Activated CD8-positive, alpha-beta memory T cell treated with anti-CD3 and anti-CD28 coated beads for 36 hours (primary cell): ENCODE measurements at regions not wholly inside any gene's neighbourhood (a gene's known extent, or its start where the extent isn't known, plus 50 kb on each side); places are given as distances from the start of the nearest gene placed in this dataset.

Experiments
- CTCF ChIA-PET: fragments of 350-600 bp; sonication (Branson Sonifier 250); formaldehyde crosslinking; loops from one replicate; lab custom pipeline; 2021; ENCODE audit warnings: antibody characterized with exemption; lab: Charles Lee
- POLR2A ChIA-PET: fragments of 350-600 bp; sonication (Branson Sonifier 250); formaldehyde crosslinking; loops from one replicate; lab custom pipeline; 2021; ENCODE audit warnings: antibody characterized with exemption; lab: Charles Lee

DNA sequence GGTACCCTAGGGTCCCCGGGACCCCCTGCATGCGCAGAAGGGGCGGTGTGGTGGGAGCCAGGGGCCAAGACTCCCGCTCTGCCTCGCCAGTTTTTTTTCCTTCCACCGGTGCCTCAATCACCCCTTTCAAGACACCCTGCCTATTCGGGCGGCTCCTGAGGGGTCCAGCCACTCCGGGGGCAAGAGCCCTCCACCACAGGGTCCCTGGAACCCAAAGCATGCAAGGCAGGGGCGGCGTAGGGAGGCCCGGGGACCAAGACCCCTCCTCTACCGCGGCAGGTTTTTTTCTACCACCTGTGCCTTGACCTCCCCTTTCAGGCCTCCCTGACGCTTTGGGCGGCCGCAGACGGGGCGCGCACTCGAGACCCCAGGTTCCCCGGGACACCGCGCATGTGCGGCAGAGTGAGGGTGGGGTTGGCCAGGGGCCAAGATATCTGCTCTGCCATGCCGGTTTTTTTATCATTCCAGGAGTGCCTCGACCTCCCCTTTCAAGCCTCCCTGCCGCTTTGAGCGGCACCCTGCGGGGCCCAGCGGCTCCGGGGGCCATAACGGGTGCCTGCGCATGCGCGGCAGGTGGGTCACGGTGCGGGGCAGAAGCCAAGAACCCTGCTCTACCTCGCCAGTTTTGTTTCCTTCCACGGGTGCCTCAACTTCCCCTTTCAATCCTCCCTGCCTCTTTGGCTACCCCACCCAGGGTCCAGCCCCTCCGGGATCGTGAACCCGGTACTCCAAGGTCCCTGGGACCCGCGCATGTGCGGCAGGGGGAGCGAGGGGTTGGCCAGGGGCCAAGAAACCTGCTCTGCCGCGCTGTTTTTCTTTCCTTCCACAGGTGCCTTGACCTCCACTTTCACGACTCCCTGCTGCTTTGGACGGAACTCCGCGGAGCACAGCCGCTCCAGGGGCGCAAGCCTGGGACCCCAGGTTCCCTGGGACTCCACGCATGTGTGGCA is 328.1 kb downstream of the ALG10 start:
- ChIA-PET POLR2A (no interaction called here), CTCF (no interaction called here)

DNA sequence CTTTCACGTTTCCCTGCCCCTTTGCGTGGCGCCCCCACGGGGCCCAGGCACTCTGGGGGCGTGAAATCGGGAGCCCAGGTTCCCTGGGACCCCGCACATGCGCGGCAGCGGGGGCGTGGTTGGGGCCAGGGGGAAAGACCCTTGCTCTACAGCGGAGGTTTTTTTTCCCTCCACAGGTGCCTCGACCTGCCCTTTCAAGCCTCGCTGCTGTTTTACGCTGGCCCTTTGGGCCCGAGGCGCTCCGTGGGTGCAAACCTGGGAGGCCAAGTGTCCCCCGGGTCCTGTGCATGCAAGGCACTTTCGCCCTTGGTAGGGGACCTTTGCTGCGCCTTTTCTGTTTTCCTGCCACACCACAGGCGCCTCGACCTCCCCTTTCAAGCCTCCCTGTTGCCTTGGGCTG is 329.8 kb downstream of the ALG10 start:
- CTCF ChIA-PET: no interaction called here
- POLR2A ChIA-PET: no interaction called here

- ChIA-PET CTCF (no interaction called here), POLR2A (no interaction called here)
Measured at GRCh38 chr12:34354239-34355200, 332.2 kb downstream of the ALG10 start.

- ChIA-PET POLR2A (no interaction called here), CTCF (no interaction called here)
Measured at GRCh38 chr12:34356233-34356987, 334.1 kb downstream of the ALG10 start.

DNA sequence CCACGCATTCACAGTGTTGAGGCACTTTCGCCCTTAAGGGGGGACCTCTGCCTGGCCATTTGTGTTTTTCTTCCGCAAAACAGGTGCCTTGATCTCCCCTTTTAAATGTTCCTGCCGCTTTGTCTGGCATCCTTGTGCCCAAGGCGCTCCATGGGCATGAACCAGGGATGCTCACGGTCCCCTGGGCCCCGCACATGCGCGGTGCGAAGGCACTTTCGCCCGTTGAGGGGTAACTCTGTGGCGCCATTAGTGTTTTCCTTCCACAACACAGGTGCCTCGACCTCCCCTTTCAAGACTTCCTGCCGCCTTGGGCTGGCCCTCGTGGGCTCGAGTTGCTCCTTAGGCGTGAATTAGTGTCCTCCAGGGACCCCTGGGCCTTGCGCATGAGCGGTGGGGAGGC is 335.5 kb downstream of the ALG10 start:
- CTCF ChIA-PET: no interaction called here
- POLR2A ChIA-PET: no interaction called here

- ChIA-PET POLR2A (no interaction called here), CTCF (no interaction called here)
Measured at GRCh38 chr12:34358198-34358597, 335.9 kb downstream of the ALG10 start.

- CTCF ChIA-PET: no interaction called here
- POLR2A ChIA-PET: no interaction called here
Measured at GRCh38 chr12:34361721-34362316, 339.5 kb downstream of the ALG10 start.

GRCh38 chr12:34363050-34363673 is 340.9 kb downstream of the ALG10 start:
- ChIA-PET CTCF (no interaction called here), POLR2A (no interaction called here)

GRCh38 chr12:34368079-34368478 is 345.8 kb downstream of the ALG10 start:
- ChIA-PET POLR2A (no interaction called here), CTCF (no interaction called here)

DNA sequence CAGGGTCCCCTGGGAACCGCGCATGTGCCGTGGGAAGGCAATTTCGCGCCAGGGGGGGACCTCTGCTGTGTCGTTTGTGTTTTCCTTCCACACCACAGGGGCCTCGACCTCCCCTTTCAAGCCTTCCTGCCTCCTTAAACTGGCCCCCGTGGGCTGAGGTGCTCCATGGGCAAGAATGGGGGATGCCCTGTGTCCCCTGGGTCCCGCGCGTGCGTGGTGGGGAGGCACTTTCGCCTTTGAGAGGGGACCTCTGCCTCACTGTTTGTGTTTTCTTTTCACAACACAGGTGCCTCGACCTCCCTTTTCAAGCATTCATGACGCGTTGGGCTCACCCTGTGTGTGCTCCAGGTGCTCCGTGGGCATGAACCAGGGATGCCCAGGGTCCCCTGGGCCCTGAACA is 348.8 kb downstream of the ALG10 start:
- POLR2A ChIA-PET: no interaction called here
- CTCF ChIA-PET: no interaction called here

- CTCF ChIA-PET: no interaction called here
- POLR2A ChIA-PET: no interaction called here
Measured at GRCh38 chr12:34372003-34372402, 349.7 kb downstream of the ALG10 start.

DNA sequence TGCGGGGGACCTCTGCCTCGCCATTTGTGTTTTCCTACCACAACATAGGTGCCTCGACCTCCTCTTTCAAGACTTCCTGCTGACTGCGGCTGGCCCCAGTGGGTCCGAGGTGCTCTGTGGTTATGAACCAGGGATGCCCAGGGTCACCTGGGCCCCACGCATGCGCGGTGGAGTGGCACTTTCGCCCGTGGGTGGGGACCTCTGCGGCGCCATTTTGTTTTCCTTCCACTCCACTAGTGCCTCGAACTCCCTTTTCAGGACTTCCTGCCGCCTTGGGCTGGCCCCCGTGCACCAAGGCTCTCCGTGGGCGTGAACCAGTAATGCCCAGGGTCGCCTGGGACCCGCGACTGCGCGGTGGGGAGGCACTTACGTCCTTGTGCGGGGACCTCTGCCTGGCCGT is 351.6 kb downstream of the ALG10 start:
- CTCF ChIA-PET: no interaction called here
- POLR2A ChIA-PET: no interaction called here

GRCh38 chr12:34376133-34376799 is 354.0 kb downstream of the ALG10 start:
- ChIA-PET CTCF (no interaction called here), POLR2A (no interaction called here)

GRCh38 chr12:34377243-34378035 is 355.1 kb downstream of the ALG10 start:
- POLR2A ChIA-PET: no interaction called here

DNA sequence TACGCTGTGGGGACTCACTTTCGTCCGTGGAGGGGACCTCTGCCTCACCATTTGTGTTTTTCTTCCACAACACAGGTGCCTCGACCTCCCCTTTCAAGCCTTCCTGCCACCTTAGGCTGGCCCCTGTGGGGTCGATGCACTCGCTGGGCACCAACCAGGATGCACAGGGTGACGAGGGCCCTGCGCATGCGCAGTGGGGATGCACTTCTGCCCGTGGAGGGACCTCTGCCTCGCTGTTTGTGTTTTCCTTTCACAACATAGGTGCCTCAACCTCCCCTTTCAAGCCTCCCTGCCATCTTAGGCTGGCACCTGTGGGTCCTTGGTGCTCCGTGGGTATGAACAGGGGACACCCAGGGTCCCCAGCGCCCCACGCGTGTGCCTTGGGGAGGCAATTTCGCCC is 356.8 kb downstream of the ALG10 start:
- ChIA-PET CTCF (no interaction called here), POLR2A (no interaction called here)

More at GRCh38 chr12:34377243-34378035, 355.1 kb downstream of the ALG10 start:
- CTCF ChIA-PET: no interaction called here

- POLR2A ChIA-PET: no interaction called here
Measured at GRCh38 chr12:34384693-34385092, 362.4 kb downstream of the ALG10 start.

DNA sequence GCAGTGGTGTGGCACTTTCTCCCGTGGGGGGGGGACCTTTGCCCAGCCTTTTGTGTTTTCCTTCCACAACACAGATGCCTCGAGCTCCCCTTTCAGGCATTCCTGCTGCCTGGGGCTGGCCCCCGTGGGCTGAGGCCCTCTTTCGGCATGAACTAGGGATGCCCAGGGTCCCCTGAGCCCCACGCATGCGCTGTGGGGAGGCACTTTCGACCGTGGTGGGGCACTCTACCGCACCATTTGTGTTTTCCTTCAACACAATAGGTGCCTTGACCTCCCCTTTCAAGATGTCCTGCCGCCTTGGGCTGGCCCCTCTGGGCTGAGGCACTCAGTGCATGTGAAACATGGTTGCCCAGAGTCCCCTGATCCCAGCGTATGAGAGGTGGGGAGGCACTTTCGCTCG is 363.7 kb downstream of the ALG10 start:
- ChIA-PET CTCF (no interaction called here), POLR2A (no interaction called here)

More at GRCh38 chr12:34384693-34385092, 362.4 kb downstream of the ALG10 start:
- CTCF ChIA-PET: no interaction called here
